CD8-positive, alpha-beta memory T cell (primary cell): ENCODE measurements at regions not wholly inside any gene's neighbourhood (a gene's known extent, or its start where the extent isn't known, plus 50 kb on each side); places are given as distances from the start of the nearest gene placed in this dataset.

Source experiments
- CTCF ChIA-PET: fragments of 350-600 bp; sonication (Branson Sonifier 250); formaldehyde crosslinking; loops from one replicate; lab custom pipeline; 2021; ENCODE audit warnings: antibody characterized with exemption; lab: Charles Lee
- POLR2A ChIA-PET: fragments of 350-600 bp; sonication (Branson Sonifier 250); formaldehyde crosslinking; loops from one replicate; lab custom pipeline; 2021; ENCODE audit warnings: antibody characterized with exemption; lab: Charles Lee
- DNase-seq, 5 donors: peaks; one replicate each; pipeline versions ENCODE4 v3.0.0 to v3.0.0-alpha.2; 2020 to 2022; ENCODE audit warnings: mixed read lengths in 1 of 5
- H3K27ac ChIP-seq: one replicate; pipeline ENCODE4 v1.7.0; 2013; ENCODE audit warnings: low read depth, mild to moderate bottlenecking, low read length, moderate library complexity
- H3K27me3 ChIP-seq: 2 replicates; pipeline ENCODE4 v1.7.0; 2013; ENCODE audit warnings: low read length, mild to moderate bottlenecking; ENCODE audit not compliant: insufficient read depth, poor library complexity, severe bottlenecking
- H3K36me3 ChIP-seq: 2 replicates; pipeline ENCODE4 v1.7.0; 2013; ENCODE audit warnings: mild to moderate bottlenecking, low read length, moderate library complexity; ENCODE audit not compliant: insufficient read depth
- H3K4me1 ChIP-seq: 2 replicates; pipeline ENCODE4 v1.7.0; 2013; ENCODE audit warnings: mild to moderate bottlenecking, low read length, moderate library complexity; ENCODE audit not compliant: insufficient read depth
- H3K4me3 ChIP-seq: 2 replicates; pipeline ENCODE4 v1.7.0; 2013; ENCODE audit warnings: mild to moderate bottlenecking, low read length
- H3K9me3 ChIP-seq: 2 replicates; pipeline ENCODE4 v1.7.0; 2013; ENCODE audit warnings: mild to moderate bottlenecking, low read length
- H3K27ac Mint-ChIP-seq, 8 donors: one replicate each; pipeline ENCODE4 v1.8.0; 2020 to 2021; ENCODE audit warnings: mixed read lengths in 8 of 8, mild to moderate bottlenecking in 6 of 8, inconsistent platforms in 3 of 8, moderate library complexity in 3 of 8
- H3K27me3 Mint-ChIP-seq, 2 donors: one replicate each; pipeline ENCODE4 v1.8.0; 2020 to 2021; ENCODE audit warnings: mixed read lengths in 2 of 2, mild to moderate bottlenecking in 1 of 2, moderate library complexity in 1 of 2
- H3K36me3 Mint-ChIP-seq, 3 donors: one replicate each; pipeline ENCODE4 v1.8.0; 2020 to 2021; ENCODE audit warnings: mixed read lengths in 3 of 3, inconsistent platforms in 1 of 3, mild to moderate bottlenecking in 1 of 3
- H3K4me1 Mint-ChIP-seq, 3 donors: one replicate each; pipeline ENCODE4 v1.8.0; 2020 to 2021; ENCODE audit warnings: mixed read lengths in 3 of 3, inconsistent platforms in 1 of 3, mild to moderate bottlenecking in 1 of 3
- H3K4me3 Mint-ChIP-seq, 7 donors: one replicate each; pipeline ENCODE4 v1.8.0; 2020 to 2021; ENCODE audit warnings: mixed read lengths in 7 of 7, mild to moderate bottlenecking in 6 of 7, moderate library complexity in 4 of 7, inconsistent platforms in 2 of 7
- H3K9me3 Mint-ChIP-seq, 5 donors: one replicate each; pipeline ENCODE4 v1.8.0; 2020 to 2022; ENCODE audit warnings: mixed read lengths in 5 of 5, mild to moderate bottlenecking in 3 of 5, moderate library complexity in 2 of 5, inconsistent platforms in 1 of 5

DNA sequence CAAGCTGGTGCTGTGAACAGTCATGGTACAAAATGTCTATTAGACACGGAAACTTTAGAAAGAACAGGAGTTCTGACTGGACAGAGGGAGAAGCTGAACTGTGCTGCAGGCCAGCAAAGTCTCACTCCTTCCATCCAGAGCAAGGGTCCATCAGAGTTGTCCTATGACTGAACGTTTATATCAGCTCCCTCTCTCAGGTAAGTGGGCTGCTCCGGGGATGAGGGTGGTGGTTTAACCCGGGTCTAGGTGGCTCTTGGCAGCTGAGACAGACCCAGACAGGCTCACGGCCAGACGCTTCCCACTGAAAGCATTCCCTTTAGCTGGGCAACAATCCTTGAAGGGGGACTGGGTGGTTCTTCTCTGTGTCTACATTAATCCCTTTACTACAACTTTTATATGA, 385.0 kb upstream of the SMIM31 start:
- H3K4me3 ChIP-seq = no peak overlapping the region
- no peaks in the 10 kb centered on the region for H3K27me3 ChIP-seq
- Mint-ChIP-seq H3K36me3 (no peaks in the 10 kb centered on the region), H3K4me1 (no peaks in the 10 kb centered on the region), H3K4me3 (no peak overlapping the region), H3K9me3 (peaks cover 0 to 8% (median 0%) of the 10 kb centered on the region in 5 donors), H3K27ac (no peak overlapping the region), H3K27me3 (no peaks in the 10 kb centered on the region)
- H3K36me3 ChIP-seq = no peaks in the 10 kb centered on the region
- H3K9me3 ChIP-seq = no peaks in the 10 kb centered on the region
- no peak for DNase-seq
- ChIA-PET CTCF (no interaction called here), POLR2A (no interaction called here)
- no peaks in the 10 kb centered on the region for H3K4me1 ChIP-seq
- no peak overlapping the region for H3K27ac ChIP-seq

DNA sequence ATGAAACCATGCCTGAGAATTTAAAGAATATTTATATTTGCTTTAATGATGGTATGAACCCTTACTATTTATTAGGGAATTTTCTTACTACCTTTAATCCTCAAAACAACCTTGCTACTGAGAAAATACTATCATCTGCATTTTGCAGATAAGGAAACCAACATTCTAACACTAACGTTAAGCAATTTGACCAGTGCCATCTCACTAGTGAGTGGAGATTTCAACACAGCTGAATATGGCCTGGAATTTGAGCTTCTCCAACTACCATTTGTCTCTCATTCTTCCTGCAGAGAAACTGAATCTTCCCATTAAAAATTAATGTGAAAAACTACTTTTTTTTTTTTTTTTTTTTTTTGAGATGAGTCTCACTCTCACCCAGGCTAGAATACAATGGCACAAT, 380.9 kb upstream of the SMIM31 start:
- CTCF ChIA-PET = no interaction called here
- H3K4me1 Mint-ChIP-seq = no peaks in the 10 kb centered on the region

DNA sequence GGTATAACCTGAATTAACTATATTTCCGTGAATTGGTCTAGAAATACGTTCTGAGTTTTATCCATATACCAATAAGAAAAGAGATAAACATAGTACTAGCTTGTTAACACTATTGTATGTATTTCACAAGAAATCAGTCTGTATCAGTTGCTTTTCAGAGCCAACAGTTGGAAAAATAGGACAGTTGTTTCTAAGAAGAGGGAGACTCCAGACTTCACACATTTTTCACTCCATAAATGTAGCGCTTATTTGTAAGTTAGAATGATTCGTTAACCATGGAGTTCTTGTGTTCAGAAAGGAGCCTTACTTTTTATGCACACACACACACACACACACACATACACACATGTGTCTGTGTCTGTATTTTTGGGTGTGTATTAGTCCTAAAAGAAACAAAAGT, 376.7 kb upstream of the SMIM31 start:
- Histone ChIP-seq H3K4me3 (no peak overlapping the region), H3K9me3 (no peaks in the 10 kb centered on the region), H3K27ac (no peak overlapping the region), H3K27me3 (no peaks in the 10 kb centered on the region), H3K36me3 (no peaks in the 10 kb centered on the region), H3K4me1 (no peaks in the 10 kb centered on the region)
- Mint-ChIP-seq H3K4me1 (no peaks in the 10 kb centered on the region), H3K27ac (no peak overlapping the region), H3K36me3 (no peaks in the 10 kb centered on the region), H3K9me3 (peaks cover 0 to 6% (median 4%) of the 10 kb centered on the region in 5 donors), H3K27me3 (peaks cover 0 to 7% of the 10 kb centered on the region in 2 donors), H3K4me3 (no peak overlapping the region)
- CTCF ChIA-PET = no interaction called here
- POLR2A ChIA-PET = no interaction called here
- DNase-seq = no peak

More for the DNA sequence above, 380.9 kb upstream of the SMIM31 start:
- Histone ChIP-seq H3K4me3 (no peak overlapping the region), H3K27ac (no peak overlapping the region), H3K27me3 (no peaks in the 10 kb centered on the region), H3K36me3 (no peaks in the 10 kb centered on the region), H3K4me1 (no peaks in the 10 kb centered on the region), H3K9me3 (no peaks in the 10 kb centered on the region)
- H3K4me3 Mint-ChIP-seq = no peak overlapping the region
- POLR2A ChIA-PET = no interaction called here
- H3K27ac Mint-ChIP-seq = no peak overlapping the region
- H3K9me3 Mint-ChIP-seq = peaks cover 0 to 5% (median 1%) of the 10 kb centered on the region in 5 donors
- DNase-seq = no peak
- no peaks in the 10 kb centered on the region for H3K27me3 Mint-ChIP-seq
- H3K36me3 Mint-ChIP-seq = no peaks in the 10 kb centered on the region

DNA sequence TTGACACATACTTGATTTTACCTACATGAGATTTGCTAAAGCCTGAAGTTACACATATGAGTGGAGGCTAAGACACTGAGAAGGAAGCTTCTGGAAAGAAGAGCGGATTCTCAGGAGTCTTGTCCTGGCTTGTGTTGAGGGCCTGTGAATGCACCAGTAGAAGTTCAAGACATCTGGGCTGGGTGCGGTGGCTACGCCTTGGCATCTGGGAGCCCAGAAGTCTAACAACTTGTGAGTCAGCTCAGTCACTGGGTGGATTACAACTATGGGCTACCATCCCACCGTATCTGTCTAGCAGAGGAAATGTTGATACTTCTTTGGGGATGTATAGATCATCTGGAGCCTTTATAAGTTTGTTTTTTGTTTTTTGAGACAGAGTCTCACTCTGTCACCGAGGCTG, 375.6 kb upstream of the SMIM31 start:
- H3K4me3 Mint-ChIP-seq = no peak overlapping the region
- ChIA-PET CTCF (no interaction called here), POLR2A (no interaction called here)
- Histone ChIP-seq H3K27me3 (no peaks in the 10 kb centered on the region), H3K4me1 (no peaks in the 10 kb centered on the region), H3K9me3 (no peaks in the 10 kb centered on the region), H3K36me3 (no peaks in the 10 kb centered on the region), H3K27ac (no peak overlapping the region), H3K4me3 (no peak overlapping the region)
- no peaks in the 10 kb centered on the region for H3K4me1 Mint-ChIP-seq
- peaks cover 0 to 6% (median 4%) of the 10 kb centered on the region in 5 donors for H3K9me3 Mint-ChIP-seq
- no peak for DNase-seq
- no peaks in the 10 kb centered on the region for H3K36me3 Mint-ChIP-seq
- peaks cover 0 to 14% of the 10 kb centered on the region in 2 donors for H3K27me3 Mint-ChIP-seq
- no peak overlapping the region for H3K27ac Mint-ChIP-seq

DNA sequence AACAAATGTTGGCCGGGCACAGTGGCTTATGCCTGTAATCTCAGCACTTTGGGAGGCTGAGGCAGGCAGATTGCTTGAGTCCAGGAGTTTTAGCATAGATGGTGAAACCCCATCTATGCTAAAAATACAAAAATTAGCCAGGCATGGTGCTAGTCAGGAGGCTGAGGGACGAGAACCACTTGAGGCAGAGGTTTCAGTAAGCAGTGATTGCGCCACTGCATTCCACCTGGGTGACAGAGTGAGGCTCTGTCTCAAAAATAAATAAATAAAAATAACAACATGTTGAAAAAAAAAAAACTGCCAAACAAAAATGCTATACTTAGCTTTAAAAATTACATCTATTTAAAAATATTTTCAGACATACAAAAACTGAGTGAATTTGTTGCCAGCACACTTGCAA, 374.2 kb upstream of the SMIM31 start:
- ChIA-PET CTCF (no interaction called here), POLR2A (no interaction called here)
- no peak for DNase-seq
- peaks cover 0 to 20% of the 10 kb centered on the region in 2 donors for H3K27me3 Mint-ChIP-seq
- no peaks in the 10 kb centered on the region for H3K4me1 ChIP-seq
- H3K36me3 ChIP-seq = no peaks in the 10 kb centered on the region
- no peak overlapping the region for H3K4me3 Mint-ChIP-seq
- H3K36me3 Mint-ChIP-seq = no peaks in the 10 kb centered on the region
- peaks cover 0 to 10% (median 2%) of the 10 kb centered on the region in 5 donors for H3K9me3 Mint-ChIP-seq
- H3K27ac ChIP-seq = no peak overlapping the region
- no peaks in the 10 kb centered on the region for H3K9me3 ChIP-seq
- H3K4me3 ChIP-seq = no peak overlapping the region
- no peaks in the 10 kb centered on the region for H3K4me1 Mint-ChIP-seq
- H3K27me3 ChIP-seq = no peaks in the 10 kb centered on the region
- no peak overlapping the region for H3K27ac Mint-ChIP-seq

DNA sequence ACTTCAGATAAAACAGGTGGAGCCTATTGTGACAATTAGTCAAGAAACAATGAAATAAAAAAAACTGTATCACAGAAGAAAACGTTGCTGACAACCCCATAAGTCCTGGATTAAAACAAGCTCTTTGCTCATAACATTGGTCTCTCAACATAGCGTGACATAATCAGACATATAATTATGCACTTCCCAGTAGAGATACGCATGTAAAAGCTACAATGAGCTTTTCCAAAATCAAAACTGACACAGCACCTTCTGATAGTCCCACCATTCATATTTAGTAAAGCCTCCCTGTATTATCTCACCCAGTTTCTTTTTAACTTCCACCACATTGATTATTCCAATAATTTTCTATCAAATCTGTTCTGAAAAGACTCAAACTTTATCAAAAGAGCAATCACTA, 372.1 kb upstream of the SMIM31 start:
- Mint-ChIP-seq H3K27me3 (peaks cover 0 to 21% of the 10 kb centered on the region in 2 donors), H3K4me1 (no peaks in the 10 kb centered on the region), H3K36me3 (no peaks in the 10 kb centered on the region), H3K9me3 (peaks cover 0 to 14% (median 5%) of the 10 kb centered on the region in 5 donors), H3K27ac (no peak overlapping the region), H3K4me3 (no peak overlapping the region)
- ChIA-PET POLR2A (no interaction called here), CTCF (no interaction called here)
- H3K27me3 ChIP-seq = no peaks in the 10 kb centered on the region
- DNase-seq = no peak
- no peaks in the 10 kb centered on the region for H3K9me3 ChIP-seq
- no peak overlapping the region for H3K27ac ChIP-seq
- H3K4me3 ChIP-seq = no peak overlapping the region
- no peaks in the 10 kb centered on the region for H3K36me3 ChIP-seq
- H3K4me1 ChIP-seq = no peaks in the 10 kb centered on the region

DNA sequence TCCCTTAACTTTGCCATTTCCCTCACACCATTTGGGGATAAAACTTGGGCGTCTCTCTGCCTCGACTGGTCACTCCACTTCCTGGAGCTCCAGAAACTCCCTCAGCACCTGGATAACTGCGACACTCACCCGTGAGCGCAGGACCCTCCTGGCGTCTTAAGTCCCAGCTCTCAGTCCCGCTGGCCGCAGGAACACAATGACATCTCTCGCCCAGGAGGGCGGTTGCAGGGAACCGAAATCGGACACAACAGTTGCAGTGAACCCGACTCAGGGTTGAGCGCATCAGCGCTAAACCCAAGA, 370.9 kb upstream of the SMIM31 start:
- no peak overlapping the region for H3K4me3 Mint-ChIP-seq
- Histone ChIP-seq H3K4me1 (no peaks in the 10 kb centered on the region), H3K36me3 (no peaks in the 10 kb centered on the region), H3K27me3 (no peaks in the 10 kb centered on the region), H3K4me3 (no peak overlapping the region), H3K27ac (no peak overlapping the region), H3K9me3 (no peaks in the 10 kb centered on the region)
- H3K36me3 Mint-ChIP-seq = no peaks in the 10 kb centered on the region
- H3K9me3 Mint-ChIP-seq = peaks cover 0 to 14% (median 5%) of the 10 kb centered on the region in 5 donors
- CTCF ChIA-PET = no interaction called here
- peaks cover 0 to 21% of the 10 kb centered on the region in 2 donors for H3K27me3 Mint-ChIP-seq
- no peak for DNase-seq
- no peak overlapping the region for H3K27ac Mint-ChIP-seq
- POLR2A ChIA-PET = no interaction called here
- no peaks in the 10 kb centered on the region for H3K4me1 Mint-ChIP-seq

DNA sequence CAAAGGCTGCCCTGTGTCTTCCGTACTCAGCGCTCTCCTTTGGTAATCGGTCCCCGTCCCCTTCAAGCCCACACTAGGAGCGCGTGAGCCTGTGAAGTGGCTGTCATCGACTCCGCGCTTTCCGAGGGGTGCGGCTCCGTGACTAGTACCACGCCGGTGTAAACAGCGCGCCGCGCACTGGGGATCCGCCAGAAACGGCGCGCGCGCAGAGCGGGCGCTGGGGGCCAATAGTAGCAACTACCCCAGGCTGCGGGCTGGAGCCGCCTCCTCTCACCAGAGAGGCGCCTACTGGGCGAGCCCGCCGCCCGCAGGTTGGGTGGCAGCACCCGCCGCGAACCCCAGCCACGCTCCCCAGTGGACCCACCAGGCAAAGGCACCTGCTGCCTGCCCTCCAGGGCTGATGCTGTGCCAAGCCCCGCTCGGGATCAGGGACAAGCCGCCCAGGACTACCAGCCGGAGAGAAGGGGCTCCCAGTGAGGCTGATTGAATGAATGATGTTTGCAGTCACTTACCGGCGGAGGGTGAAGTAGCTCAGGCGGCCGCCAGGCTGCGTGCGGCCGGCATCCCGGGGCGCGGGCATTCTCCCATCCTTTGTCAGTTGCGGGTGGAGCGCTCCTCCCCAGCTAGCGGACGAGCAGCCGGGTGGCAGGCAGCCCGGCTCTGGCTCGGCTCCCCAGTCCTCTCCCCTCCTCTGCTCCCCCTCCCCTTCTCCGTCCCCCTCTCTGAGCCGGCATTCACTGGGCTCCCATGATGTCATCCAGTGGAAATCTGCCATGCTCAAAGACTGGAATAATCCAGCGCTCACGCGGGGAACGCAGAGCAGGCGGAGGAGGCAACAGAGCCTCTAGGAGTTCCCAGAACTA, 370.3 kb upstream of the SMIM31 start:
- CTCF ChIA-PET = no interaction called here
- POLR2A ChIA-PET = no interaction called here
- Mint-ChIP-seq H3K9me3 (peaks cover 0 to 14% (median 5%) of the 10 kb centered on the region in 5 donors), H3K4me3 (no peak overlapping the region), H3K27me3 (peaks cover 0 to 21% of the 10 kb centered on the region in 2 donors), H3K27ac (no peak overlapping the region), H3K4me1 (no peaks in the 10 kb centered on the region), H3K36me3 (no peaks in the 10 kb centered on the region)
- Histone ChIP-seq H3K36me3 (no peaks in the 10 kb centered on the region), H3K27me3 (no peaks in the 10 kb centered on the region), H3K4me1 (no peaks in the 10 kb centered on the region), H3K9me3 (no peaks in the 10 kb centered on the region), H3K27ac (no peak overlapping the region), H3K4me3 (no peak overlapping the region)
- DNase-seq = no peak
